Neuron (in vitro differentiated cells): ENCODE measurements at regions not wholly inside any gene's neighbourhood (a gene's known extent, or its start where the extent isn't known, plus 50 kb on each side); places are given as distances from the start of the nearest gene placed in this dataset.

Experiments used
- H2AFZ ChIP-seq: one replicate; pipeline ENCODE4 v1.6.1; 2013; ENCODE audit warnings: low read depth, mild to moderate bottlenecking, inconsistent platforms, low read length, moderate library complexity
- H3K27me3 ChIP-seq: one replicate; pipeline ENCODE4 v1.6.1; 2013; ENCODE audit warnings: low read length; ENCODE audit not compliant: insufficient read depth
- H3K36me3 ChIP-seq: one replicate; pipeline ENCODE4 v1.6.1; 2013; ENCODE audit warnings: low read length; ENCODE audit not compliant: insufficient read depth
- H3K4me1 ChIP-seq: one replicate; pipeline ENCODE4 v1.6.1; 2013; ENCODE audit warnings: low read length; ENCODE audit not compliant: insufficient read depth
- H3K4me3 ChIP-seq: 2 replicates; pipeline ENCODE4 v1.5.1; 2013; ENCODE audit warnings: mild to moderate bottlenecking, low read length, moderate library complexity
- H3K9me3 ChIP-seq: one replicate; pipeline ENCODE4 v1.6.1; 2013; ENCODE audit warnings: low read length

- H2AFZ ChIP-seq: no peak overlapping the region
- no peaks in the 10 kb centered on the region for H3K9me3 ChIP-seq
- no peaks in the 10 kb centered on the region for H3K27me3 ChIP-seq
Observed at GRCh38 chr9:18092138-18092537, 381.8 kb upstream of the ADAMTSL1 start.

DNA sequence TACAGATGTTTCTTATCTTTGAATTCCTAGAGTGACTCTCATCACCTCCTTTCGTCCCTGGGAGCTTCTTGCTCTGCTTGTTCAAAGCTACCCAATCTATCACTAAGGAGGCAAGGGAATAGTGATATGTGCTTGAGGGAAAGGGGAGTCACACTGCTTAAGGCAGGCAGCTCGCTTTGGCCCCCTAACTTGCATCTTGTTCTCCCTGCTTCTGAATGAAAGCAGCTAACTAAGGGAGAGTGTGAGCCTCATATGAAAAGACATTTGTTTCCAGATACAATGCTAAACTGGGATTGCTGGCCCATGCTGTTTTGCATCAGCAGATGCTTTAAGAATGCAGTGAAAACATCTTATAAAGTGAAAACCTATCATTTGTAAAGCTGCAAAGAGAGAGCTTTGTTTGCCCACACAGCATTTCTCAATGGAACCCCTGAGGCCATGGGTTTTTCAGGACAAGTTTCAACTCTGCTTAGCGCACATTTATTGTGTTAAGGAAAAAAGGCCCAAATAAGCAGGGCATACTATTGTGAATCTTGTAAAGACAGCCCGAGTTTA, 367.9 kb upstream of the ADAMTSL1 start:
- H3K27me3 ChIP-seq: no peaks in the 10 kb centered on the region
- H3K4me1 ChIP-seq: peaks cover 28% of the 10 kb centered on the region
- H3K36me3 ChIP-seq: no peaks in the 10 kb centered on the region
- no peak overlapping the region for H3K4me3 ChIP-seq
- H3K9me3 ChIP-seq: no peaks in the 10 kb centered on the region
- no peak overlapping the region for H2AFZ ChIP-seq

More at GRCh38 chr9:18092138-18092537, 381.8 kb upstream of the ADAMTSL1 start:
- H3K4me1 ChIP-seq: no peaks in the 10 kb centered on the region
- no peak overlapping the region for H3K4me3 ChIP-seq
- no peaks in the 10 kb centered on the region for H3K36me3 ChIP-seq

DNA sequence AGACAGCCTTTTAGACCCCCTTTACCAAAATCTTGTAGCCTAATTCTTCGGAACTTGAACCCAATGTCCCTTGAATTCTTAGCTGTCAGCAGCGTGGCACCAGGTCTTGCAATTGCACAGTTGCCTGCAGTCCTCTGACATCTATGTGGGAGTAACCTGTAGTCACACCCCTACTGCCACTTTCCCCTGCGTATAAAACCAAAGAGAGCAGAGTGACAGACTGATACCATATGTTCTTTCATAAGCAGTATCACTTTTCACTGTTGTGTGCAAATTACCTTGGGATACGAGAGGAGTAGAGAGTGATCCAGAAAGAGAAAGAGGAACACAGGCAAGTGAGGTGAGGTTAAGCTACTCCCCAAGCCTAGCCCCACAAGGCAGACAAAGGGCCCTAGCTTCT, 364.3 kb upstream of the ADAMTSL1 start:
- Histone ChIP-seq H3K27me3 (no peaks in the 10 kb centered on the region), H3K36me3 (no peaks in the 10 kb centered on the region)

DNA sequence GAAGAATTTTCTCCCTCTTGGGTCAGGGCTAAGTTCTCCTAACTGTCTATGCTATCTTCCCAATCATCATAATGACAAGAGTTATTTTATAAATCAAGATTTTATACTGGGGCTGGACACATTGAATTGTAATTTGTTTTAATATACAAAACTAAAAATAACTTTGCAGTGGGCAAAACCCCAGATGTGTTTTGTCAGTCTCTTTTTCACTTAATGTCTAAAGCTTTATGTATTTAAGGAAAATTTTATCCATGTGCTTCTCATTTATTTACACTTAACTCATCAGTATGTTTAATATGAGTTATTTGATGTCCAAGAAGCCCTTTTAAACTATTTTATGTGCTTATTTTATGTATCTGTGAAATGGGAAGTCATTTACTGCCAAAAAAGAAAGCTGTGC, 362.8 kb upstream of the ADAMTSL1 start:
- no peak overlapping the region for H2AFZ ChIP-seq
- H3K4me3 ChIP-seq: no peak overlapping the region
- H3K9me3 ChIP-seq: no peaks in the 10 kb centered on the region
- no peaks in the 10 kb centered on the region for H3K36me3 ChIP-seq
- H3K4me1 ChIP-seq: peaks cover 16% of the 10 kb centered on the region
- H3K27me3 ChIP-seq: no peaks in the 10 kb centered on the region

More for the DNA sequence above, 364.3 kb upstream of the ADAMTSL1 start:
- no peak overlapping the region for H2AFZ ChIP-seq
- peaks cover 28% of the 10 kb centered on the region for H3K4me1 ChIP-seq
- H3K4me3 ChIP-seq: no peak overlapping the region
- H3K9me3 ChIP-seq: no peaks in the 10 kb centered on the region

DNA sequence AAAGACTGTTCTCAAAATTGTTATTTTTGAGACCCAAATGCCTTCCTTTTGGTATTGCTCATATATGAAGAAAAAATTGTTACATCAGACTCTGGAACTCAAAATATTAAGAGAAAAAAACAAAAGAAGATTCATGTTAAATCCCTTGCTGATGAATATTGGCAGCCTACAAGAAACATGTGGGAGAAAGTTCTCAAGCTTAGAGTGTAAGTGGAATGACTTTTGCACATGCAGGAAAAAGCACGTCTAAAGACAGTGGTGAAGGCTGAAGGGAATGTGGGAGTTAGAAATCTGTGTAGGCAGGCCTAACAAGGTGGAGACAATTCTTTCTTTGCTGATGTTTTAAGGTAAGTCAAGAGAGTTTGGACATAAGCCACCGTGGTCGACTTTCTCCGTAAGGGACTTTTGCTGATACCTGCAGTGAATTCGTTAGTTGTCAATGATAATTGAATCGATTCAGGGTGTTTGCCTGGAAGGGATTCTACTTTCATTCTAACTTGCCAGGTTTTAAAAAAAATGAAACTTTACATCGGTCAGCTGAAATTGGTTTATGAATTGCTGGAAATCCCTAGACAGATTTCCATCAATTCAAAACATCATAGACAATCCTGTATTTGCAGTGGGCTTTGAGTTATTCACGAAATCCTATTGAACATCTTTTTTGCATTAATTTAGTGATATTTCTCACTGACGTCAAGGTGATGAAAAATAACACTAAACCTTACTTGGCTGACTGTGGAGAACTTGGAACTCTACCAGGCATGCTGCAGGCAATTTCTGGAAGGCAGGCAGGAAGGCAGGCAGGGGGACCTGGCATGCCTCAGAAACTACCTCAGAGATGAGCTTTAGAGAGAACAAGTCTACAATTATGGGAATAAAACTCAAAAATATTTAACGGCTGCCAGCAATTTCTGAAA, 359.1 kb upstream of the ADAMTSL1 start:
- Histone ChIP-seq H3K9me3 (no peaks in the 10 kb centered on the region), H3K4me3 (no peak overlapping the region), H3K36me3 (no peaks in the 10 kb centered on the region), H3K4me1 (no peaks in the 10 kb centered on the region), H3K27me3 (no peaks in the 10 kb centered on the region), H2AFZ (no peak overlapping the region)

- H2AFZ ChIP-seq: no peak overlapping the region
- H3K4me3 ChIP-seq: no peak overlapping the region
- H3K4me1 ChIP-seq: no peaks in the 10 kb centered on the region
- no peaks in the 10 kb centered on the region for H3K27me3 ChIP-seq
- no peaks in the 10 kb centered on the region for H3K9me3 ChIP-seq
- no peaks in the 10 kb centered on the region for H3K36me3 ChIP-seq
Observed at GRCh38 chr9:18118268-18118667, 355.7 kb upstream of the ADAMTSL1 start.

- Histone ChIP-seq H3K4me1 (no peaks in the 10 kb centered on the region), H3K9me3 (no peaks in the 10 kb centered on the region), H2AFZ (no peak overlapping the region), H3K36me3 (no peaks in the 10 kb centered on the region), H3K27me3 (no peaks in the 10 kb centered on the region), H3K4me3 (no peak overlapping the region)
Observed at GRCh38 chr9:18122171-18122570, 351.8 kb upstream of the ADAMTSL1 start.

GRCh38 chr9:18124760-18125159, 349.2 kb upstream of the ADAMTSL1 start:
- no peaks in the 10 kb centered on the region for H3K4me1 ChIP-seq

DNA sequence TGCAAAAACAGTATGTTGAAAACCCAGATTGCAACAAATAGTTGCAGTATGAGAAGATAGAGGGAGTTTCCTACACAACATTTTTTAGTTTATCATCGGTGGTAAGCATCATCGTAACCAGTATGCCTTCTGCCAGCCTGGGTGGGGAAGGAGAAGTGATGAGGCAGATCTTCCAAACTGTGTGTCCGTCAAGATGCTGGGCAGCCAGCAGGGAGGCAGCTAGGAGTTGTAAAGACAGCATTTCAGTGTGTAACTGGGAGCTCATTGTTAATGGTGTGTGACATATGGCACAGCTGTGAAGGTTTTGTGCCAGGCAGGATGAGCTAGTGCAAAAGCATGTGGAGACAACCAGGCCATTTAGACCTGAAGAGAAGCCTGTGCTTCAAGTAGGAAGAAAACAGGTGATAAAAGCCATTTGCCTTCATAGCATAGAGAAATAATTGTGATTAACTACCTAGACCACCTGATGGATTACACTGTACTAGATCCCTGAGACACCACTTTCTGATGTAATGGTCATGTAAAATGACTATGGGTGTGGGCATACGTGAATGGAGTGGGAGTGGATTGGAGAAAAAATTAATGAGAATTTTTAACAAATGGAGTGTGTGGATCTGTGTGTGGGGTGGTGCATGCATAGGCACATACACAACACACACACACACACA, 347.0 kb upstream of the ADAMTSL1 start:
- Histone ChIP-seq H3K4me3 (no peak overlapping the region), H3K27me3 (no peaks in the 10 kb centered on the region), H3K9me3 (no peaks in the 10 kb centered on the region), H3K4me1 (no peaks in the 10 kb centered on the region), H3K36me3 (no peaks in the 10 kb centered on the region), H2AFZ (no peak overlapping the region)

More at GRCh38 chr9:18124760-18125159, 349.2 kb upstream of the ADAMTSL1 start:
- H2AFZ ChIP-seq: no peak overlapping the region
- H3K9me3 ChIP-seq: no peaks in the 10 kb centered on the region
- no peaks in the 10 kb centered on the region for H3K36me3 ChIP-seq
- H3K4me3 ChIP-seq: no peak overlapping the region
- no peaks in the 10 kb centered on the region for H3K27me3 ChIP-seq

DNA sequence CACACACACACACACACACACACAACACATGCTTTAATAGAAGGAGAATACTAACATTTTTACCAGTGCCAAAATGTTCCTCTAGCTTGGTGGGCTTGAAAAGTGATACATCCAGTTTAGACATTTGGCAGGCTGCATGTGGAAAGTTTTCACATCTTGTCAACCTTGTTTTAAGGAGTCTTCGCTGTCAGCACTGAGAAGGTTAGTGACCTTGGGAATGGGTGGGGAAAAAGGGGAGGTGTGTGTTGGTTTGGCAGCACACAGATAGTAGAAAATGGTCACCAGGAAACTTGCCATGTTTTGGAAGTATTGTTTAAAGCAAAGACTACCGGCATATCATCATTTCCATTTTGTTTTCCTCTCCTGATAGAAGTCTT, 346.5 kb upstream of the ADAMTSL1 start:
- Histone ChIP-seq H3K27me3 (no peaks in the 10 kb centered on the region), H2AFZ (no peak overlapping the region), H3K4me1 (no peaks in the 10 kb centered on the region), H3K4me3 (no peak overlapping the region), H3K36me3 (no peaks in the 10 kb centered on the region), H3K9me3 (no peaks in the 10 kb centered on the region)

DNA sequence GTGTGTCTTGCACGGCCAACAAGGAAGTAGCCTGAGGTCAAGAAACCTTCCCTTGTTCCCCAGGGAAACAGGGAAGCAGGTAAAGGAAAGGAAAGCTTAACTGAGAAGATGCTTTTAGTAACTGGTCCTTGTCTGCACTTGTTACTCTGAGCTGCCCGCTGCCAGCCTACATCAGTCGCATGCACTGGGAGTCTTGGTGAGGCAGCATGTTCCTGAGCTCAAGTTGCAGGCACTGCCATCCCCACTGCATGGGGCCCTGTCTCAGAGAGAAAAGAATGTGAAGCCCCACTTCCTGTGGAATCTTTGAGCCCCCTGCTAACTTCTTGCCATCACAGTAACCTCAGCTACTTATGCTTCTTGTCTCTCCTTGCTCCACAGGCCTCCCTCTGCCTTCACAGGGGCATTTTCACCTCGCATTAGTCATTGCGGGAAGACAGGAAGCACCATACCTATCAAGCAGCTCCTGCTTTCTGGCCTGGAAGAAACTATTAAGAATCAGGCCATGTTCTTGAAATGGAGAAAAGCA, 344.1 kb upstream of the ADAMTSL1 start:
- H3K36me3 ChIP-seq: no peaks in the 10 kb centered on the region
- H3K4me3 ChIP-seq: no peak overlapping the region
- H3K9me3 ChIP-seq: no peaks in the 10 kb centered on the region
- no peaks in the 10 kb centered on the region for H3K27me3 ChIP-seq
- no peak overlapping the region for H2AFZ ChIP-seq
- no peaks in the 10 kb centered on the region for H3K4me1 ChIP-seq

DNA sequence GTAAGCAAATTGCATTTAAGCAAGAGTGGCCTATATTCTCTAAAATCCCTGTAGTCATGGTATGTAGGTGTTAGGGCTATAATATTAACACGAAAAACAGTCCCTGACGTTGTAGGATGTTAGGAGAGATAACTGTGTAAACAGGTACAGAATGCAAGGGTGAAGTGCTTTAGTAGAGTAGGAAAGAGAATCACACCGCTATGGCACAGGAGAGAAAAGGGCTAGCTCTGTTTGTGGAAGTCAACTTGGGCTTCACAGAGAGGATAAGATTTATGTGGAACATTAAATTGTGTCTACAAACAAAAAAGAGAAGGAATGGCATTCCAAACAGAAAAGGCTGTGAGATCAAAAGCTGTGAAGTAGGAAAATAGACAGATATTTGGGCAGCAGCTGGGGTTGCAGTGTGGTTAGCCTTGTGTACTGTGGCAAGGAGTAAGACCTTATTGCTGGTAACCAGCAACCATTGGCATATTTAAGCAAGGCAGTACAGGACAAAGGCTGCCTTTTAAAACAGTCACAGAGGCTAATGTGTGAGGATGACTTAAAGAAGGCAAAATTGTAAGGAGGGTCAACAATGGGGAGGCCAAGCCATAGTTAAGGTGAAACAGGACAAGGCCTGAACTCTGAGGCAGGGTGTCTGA, 337.5 kb upstream of the ADAMTSL1 start:
- no peak overlapping the region for H3K4me3 ChIP-seq
- H3K4me1 ChIP-seq: peaks cover 5% of the 10 kb centered on the region
- no peaks in the 10 kb centered on the region for H3K27me3 ChIP-seq
- H3K9me3 ChIP-seq: no peaks in the 10 kb centered on the region
- no peak overlapping the region for H2AFZ ChIP-seq
- H3K36me3 ChIP-seq: no peaks in the 10 kb centered on the region

DNA sequence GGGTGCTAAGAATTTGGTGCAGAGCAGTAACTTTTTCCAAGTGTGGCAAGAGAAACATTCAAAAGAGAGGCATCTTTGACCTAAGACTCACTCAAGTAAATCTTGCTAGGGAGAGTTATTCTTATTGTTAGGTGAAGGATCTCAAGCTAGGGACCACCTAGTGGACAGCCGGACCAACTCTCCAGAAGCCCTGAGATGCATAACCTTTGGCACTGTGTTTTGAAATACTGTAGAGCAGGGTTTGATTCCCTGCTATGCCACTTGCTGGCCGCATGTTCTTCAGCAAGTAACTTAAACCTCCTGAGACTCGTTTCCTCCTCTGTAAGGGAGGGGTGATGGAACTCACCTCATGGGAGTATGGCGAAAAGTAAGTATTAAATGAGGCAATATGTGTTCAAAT, 336.1 kb upstream of the ADAMTSL1 start:
- Histone ChIP-seq H3K27me3 (no peaks in the 10 kb centered on the region), H2AFZ (no peak overlapping the region), H3K36me3 (no peaks in the 10 kb centered on the region), H3K4me3 (no peak overlapping the region), H3K4me1 (peaks cover 18% of the 10 kb centered on the region), H3K9me3 (no peaks in the 10 kb centered on the region)
